Stimulated activated CD4-positive, alpha-beta T cell treated with anti-CD3 and anti-CD28 coated beads, Interleukin-12 subunit alpha, Interleukin-12 subunit beta, amount 100 ng/mL, for 48 hours (primary cell): ENCODE measurements at regions not wholly inside any gene's neighbourhood (a gene's known extent, or its start where the extent isn't known, plus 50 kb on each side); places are given as distances from the start of the nearest gene placed in this dataset.

Experiments used
- DNase-seq, 3 donors: peaks; one replicate each; pipeline ENCODE4 v3.0.0-alpha.2; 2020; ENCODE audit warnings: low read depth in 2 of 3, low spot score in 1 of 3

DNA sequence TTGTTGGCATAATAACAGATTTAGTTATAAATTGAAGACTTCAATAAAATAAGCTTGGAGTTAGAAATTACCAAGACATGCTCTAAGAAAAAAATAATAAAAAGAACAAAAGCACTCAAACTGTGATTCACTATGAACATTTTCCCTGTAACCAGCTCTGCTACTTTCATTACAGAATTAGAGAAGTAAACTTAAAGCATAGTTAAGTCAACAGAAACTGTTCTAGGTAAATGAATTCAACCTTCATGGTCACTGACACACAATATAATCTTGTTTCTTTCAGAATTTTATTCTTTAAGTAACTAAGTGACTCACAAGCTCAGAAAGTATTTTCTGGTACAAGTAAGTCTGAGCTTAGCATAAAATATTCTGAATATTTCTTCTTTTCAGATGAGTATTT lies 136.3 kb downstream of the KLF5 start:
- DNase-seq: no peak

DNA sequence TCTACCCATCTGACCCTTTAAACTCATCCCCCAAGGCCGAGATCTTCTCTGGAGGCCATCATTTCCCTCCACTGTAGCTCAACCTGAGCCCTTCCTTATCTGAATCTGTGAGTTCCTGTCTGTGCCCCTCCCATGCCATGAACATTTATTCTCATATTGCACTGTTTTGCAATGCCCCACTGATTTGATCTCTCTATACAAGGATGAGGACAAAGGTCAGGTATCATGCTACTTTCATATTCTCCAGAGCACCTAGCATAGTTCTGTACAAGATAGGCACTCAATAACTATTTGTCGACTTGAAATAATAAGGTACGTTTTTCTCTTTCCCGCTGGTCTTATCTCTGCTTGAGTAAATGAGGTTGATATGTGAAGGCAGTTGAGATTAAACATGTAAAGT lies 135.5 kb downstream of the KLF5 start:
- no peak for DNase-seq

DNA sequence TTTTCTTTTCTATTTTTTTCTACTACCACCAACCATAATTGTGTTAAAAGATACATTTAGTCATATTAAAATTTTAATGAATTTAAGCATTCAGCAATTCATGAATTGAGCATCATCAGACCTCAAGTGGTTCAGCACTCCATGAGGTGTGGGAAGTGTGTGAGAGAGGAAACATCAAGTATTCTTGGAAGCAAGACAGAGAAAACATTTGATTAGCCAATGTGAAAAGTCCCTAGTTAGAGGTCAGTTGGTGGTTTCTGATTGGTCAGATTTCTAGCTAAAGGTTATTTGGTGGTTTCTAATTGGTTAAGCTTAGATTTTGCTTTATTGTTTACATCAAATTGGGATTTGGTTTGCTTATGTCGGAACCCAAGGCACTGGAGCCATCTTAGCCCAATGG lies 134.7 kb downstream of the KLF5 start:
- DNase-seq: no peak

DNA sequence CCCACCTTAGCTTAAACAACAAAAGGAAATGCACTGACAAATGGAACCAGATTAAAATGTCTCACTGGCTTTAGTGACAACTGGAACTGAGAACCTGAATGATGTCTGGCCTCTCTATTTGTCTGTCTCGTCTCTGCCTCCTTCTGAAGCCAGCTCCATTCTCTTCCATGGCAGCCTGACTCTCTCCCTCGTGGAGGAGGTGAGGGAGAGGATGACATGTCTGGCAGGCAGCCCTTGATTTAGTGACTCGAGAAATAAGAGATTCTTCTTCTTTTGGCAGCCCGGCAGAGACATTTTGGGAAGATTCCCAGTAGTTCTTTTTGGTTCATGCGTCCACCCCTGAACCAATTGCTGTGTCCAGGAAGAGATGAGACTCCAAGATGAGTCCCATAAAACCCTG lies 131.7 kb downstream of the KLF5 start:
- DNase-seq: no peak

DNA sequence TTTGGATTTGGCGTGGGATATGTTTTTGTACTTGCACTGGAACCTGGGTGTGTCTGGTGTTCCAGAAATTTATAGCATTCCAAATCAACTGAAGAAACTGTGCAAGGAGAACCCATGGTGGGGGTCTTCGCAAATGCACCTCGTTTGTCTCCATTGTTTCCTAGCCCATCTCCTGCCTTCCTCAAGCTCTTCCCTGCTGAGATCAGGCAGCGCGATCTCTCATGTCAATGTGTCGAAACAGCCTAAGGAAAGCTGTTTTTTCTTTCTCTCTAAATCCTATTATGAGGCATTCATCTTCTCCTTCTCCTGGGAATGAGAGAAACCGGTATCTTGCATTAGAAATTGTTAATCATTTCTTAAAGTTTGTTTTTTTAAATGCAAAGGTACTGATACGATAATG lies 131.0 kb downstream of the KLF5 start:
- no peak for DNase-seq

DNA sequence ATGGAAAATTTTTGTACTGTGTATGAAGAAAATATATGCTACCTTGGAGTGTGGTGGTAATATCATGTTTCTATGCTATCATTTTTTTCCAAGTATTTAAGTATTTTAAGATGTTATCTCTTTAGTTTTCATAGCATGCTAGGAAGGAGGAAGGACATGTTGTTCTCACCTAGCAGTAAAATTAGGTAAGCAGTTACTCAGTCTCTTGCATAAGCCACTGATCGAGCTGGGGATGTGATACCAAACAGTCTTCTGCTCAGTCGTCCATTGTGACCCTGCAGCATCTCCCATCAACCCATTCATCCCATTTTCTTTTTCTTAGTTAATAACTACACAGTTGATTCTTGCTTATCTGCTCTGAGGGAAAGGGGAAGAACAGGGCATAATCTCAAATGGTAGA lies 130.6 kb downstream of the KLF5 start:
- DNase-seq: no peak

DNA sequence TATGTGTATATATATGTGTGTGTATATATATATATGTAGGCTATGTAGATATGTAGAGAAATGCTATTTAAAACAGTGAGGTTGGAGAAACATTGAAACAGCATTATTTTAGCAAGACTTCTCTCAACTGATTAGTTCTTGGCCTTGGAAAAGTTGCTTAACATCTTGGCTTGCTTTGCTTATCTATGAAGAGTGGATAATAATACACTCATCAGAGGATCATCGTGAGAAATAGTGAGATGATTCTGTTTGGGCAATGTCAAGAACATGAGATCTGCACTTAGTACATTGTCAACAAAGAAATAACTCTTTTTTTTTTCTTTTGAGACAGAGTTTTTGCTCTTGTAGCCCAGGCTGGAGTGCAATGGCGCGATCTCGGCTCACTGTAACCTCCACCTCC lies 128.3 kb downstream of the KLF5 start:
- no peak for DNase-seq

DNA sequence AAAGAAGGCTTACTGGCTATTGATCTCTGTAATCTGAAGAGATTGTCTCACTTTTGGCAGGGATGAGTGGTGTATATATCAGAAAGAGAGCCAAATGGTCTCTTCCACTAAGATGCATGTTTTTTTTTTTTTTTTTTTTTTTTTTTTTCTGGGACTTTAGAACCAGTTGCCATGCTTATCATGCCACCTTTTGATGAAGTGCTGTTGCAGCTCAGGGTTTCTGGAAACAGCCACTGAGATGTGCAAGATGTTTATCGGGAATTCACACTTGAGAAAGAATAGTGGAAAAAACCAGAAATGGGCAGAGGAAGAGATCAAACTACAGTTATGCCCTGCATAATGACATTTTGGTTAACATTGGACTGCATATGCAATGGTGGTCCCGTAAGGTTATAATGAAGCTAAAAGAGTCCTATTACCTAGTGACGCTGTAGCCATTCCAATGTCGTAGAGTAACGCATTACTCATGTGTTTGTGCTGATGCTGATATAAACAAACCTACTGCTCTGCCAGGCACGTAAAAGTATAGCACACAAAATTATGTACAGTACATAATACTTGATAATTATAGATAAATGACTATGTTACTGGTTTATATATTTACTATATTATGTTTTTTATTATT lies 121.0 kb downstream of the KLF5 start:
- no peak for DNase-seq

DNA sequence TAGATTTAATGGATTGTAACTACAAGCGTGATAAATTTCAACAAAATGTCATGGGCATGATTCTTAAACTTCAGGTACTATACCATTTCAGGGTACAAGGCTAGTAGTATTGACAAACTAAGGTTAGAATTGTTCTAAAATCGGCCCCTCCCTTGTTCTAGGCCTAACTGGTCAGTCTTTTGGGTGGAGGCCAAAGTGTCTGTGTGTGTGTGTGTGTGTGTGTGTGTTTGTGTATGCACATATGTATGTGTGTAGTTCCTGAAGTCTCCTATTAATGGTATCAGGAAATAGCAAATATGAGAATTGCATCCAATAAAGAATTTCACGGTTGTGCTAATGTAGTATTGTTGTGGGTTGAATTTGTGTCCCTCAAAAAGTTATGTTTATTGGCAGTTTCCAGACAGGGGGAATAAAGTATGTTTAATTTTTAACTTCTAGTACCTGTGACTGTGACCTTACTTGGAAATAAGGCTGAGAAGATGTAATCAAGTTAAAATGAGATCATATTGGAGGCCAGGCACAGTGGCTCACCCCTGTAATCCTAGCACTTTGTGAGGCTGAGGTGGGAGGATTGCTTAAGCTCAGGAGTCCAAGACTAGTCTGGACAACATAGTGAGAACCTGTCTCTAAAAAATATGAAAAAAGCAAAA lies 119.2 kb downstream of the KLF5 start:
- DNase-seq: no peak

DNA sequence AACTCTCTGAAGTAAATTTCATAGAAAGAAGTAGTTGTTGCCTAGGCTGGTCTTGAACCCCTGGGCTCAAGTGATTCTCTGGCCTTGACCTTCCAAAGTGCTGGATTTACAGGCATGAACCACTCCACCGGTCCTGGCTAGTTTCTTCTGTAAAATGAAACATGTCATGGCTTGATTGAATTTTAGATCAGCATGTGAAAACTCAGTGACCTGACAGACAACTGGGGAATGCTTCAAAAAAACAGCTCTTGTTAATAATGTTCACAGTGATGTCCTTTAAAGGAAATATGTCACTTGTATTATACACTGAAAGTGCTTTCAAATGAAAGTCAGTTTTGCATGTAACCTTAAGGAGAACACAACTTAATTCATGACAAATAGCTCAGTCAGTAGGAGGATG lies 118.2 kb downstream of the KLF5 start:
- no peak for DNase-seq

DNA sequence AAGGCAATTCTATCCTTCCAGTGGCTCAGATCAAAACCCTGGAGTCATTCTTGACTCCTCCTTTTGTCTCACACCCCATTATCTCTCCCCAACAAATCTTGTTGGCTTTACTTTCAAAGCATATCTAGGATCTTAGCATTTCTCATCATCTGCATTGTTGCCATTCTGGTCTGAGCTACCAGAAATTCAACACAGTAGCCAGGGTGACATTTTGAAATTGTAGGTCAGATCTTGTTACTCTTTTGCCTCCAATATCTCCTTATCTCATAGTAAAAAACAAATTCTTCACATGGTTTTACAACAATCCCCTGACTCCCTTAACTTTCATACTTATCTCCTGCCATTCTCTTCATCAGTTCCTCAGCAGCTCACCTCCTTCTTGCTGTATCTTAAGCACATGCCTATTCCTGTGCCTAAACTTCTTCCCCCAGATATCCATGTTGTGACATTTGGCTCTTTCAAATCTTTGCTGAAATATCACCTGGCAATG lies 115.8 kb downstream of the KLF5 start:
- DNase-seq: no peak

DNA sequence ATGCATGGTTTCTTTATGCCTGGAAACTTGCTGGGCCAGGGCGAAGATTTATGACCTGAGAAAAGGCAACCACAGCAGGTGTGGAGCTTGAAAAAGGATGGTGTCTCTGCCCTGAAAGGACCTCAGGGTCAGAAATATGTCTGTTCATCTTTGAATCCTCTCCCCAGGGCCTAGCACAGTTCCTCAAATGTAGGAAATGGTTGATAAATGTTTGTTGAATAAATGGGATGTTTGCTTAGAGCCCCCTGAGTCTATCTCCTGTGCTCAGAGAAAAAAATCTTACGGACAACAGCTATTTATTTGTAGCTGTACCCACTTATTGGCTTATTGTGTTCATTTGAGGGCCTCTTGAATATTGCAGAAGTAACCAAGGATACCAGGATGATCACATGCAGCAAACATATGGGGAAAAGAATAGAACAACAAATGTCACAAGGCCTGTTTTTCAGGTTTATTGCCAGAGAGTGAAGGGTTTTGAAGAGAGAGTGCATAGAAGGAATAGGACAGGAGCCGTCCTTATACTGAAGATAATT lies 114.5 kb downstream of the KLF5 start:
- no peak for DNase-seq

DNA sequence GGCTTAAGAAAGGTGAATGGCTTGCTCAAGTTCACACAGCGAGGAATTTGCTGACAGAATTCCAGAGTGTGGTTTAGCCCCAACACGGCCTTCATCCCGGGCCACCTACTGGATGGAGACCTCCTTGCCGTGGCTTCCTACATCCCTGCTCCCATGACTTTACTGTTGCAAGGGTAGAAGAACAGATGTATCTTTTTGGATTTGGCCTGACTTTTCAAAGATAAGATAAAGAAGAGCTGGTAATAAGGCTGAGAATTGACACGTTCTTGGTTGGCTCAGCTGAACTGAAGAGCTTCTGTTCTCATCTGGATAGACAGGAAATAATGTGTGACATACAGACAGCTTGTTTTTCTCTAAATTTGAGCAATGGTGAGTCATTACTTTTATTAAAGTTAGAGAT lies 113.1 kb downstream of the KLF5 start:
- no peak for DNase-seq

DNA sequence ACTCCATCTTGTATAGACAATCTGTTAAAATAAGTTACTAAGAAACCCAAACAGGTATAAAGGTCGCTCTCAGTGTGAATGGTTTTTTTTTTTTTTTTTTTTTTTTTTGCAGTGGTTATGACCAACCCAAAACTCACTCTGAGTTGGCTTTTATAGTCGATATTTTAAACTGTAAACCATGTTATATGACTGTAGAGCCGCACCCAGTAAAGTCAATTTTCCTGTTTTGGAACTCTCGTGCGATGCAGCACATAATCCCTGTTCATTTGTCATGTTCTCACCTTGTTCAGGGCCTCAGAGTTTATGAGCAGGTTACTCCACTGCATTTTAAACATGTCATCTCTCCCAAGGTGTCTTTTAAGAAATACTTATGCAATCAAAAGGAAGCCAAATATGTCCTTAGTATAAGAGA lies 112.5 kb downstream of the KLF5 start:
- no peak for DNase-seq

DNA sequence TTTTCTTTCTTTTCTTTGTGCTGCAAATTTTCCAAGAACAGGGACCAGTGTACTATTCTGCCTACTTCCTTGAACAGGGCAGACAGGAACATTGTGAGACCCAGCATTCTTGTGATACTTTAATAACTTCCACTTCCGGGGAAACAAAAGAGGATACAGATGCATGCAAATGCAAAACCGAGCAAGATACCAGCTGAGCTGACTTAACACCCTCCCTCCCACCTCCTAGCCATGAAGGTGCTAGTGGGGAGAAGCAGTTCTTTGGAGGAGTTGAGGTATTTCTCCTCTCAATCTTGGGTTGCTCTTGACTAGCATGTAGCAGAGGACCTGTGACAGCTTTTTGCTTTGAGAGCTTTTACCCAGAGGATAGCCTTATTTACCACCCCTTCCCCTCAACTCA lies 111.2 kb downstream of the KLF5 start:
- DNase-seq: no peak

DNA sequence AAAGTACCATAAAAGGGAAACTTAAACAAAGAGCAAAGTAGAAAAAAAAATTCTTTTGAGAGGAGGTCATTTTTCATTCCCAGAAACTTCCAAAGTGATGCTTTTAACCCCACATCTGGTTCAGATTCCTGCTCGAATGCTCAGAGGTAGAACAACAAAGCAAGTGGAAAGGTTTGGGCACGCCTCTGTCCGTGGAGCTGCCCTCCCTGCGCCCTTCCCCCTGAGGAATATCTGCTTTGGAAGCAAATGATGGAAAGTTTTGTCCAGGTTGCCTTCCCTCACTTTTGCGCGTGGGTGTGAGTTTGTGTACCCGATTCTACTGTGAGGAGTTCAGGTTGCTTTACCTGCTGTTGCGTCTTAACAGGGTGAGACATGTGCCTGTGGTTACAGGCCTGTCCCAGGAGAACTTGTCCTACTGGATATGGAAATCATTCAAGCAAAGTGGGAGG lies 110.2 kb downstream of the KLF5 start:
- no peak for DNase-seq

DNA sequence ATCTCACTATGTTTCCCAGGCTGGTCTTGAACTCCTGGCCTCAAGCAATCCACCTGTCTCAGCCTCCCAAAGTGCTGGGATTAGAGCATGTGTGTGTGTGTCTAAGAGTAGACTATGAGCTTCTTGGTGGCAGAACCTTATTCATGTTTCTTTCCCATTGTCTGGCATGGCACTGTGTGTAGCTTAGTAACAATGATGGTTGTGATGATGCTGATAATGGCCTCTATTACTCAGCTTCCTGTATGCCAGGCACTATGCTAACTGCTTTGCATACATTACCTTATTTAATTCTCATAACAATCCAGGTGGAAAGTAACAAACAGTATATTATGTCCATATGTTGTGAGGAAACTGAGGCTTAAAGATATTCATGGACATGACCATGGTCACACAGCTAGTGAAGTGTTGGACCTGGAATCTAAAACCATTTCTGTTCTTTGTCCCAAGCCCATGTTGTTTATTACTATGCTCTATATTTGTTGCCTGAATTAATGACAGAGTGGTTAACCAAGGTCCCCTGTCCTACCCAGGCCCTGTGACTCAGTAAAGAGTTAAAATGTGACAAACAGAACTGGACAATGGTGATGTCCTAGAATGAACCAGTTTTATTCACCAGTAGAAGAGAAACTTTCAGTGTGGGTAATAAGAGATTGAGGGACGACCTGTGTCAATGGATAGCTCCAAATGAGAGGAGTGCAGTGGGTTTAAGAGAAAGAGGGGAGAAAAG lies 109.6 kb downstream of the KLF5 start:
- DNase-seq: no peak

DNA sequence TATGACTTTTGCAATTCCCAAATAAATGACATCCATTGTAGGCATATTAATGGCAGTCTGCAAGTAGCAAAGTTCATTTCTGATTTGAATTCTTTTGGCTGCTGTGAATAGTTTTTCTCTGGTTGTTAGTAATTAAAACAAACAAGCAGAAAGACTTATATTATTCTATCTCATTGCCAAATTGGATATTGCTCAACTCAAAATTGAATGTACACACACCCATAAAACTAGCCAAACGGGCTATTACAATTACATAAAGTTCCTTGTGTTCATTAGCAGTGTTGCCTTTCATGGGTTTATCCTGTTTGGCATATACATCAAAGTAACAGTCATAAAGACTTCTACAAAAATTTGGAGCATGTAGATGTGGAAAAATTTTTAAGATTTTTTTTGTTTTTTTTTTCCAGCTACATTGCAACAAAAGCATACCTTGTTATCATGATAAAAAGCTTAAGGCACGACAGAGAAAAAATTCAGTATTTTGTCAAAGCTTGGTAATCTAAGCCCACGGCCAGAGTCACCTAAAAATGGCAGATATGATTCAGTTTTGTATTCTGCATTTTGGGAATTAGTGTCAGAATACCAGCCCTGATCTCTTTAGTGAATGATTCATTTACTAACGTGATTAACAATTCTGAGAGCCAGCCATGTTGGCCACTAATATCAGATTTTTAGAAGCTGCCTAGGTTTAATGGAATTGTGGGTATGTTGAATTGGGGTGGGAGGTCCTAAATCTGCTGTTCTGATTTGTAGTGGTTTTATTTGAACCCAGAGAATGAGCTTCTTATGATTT lies 108.4 kb downstream of the KLF5 start:
- no peak for DNase-seq

DNA sequence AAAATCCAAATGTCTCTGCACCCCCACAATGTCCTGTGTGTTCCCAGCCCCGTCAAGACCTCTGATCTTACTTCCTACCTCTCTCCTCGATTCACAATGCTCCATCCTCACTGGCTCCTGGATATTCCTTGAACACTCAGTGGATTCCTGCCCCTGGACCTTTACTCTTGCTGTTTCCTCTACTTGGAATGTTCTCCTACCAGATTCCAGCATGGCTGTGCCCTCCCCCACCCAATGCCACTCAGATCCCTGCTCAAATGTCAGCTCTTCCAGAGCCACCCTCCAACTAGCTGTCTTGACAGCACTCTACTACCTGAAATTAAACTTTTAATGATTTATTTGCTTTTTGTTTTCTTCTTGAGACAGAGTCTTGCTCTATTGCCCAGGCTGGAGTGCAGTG lies 107.4 kb downstream of the KLF5 start:
- no peak for DNase-seq

DNA sequence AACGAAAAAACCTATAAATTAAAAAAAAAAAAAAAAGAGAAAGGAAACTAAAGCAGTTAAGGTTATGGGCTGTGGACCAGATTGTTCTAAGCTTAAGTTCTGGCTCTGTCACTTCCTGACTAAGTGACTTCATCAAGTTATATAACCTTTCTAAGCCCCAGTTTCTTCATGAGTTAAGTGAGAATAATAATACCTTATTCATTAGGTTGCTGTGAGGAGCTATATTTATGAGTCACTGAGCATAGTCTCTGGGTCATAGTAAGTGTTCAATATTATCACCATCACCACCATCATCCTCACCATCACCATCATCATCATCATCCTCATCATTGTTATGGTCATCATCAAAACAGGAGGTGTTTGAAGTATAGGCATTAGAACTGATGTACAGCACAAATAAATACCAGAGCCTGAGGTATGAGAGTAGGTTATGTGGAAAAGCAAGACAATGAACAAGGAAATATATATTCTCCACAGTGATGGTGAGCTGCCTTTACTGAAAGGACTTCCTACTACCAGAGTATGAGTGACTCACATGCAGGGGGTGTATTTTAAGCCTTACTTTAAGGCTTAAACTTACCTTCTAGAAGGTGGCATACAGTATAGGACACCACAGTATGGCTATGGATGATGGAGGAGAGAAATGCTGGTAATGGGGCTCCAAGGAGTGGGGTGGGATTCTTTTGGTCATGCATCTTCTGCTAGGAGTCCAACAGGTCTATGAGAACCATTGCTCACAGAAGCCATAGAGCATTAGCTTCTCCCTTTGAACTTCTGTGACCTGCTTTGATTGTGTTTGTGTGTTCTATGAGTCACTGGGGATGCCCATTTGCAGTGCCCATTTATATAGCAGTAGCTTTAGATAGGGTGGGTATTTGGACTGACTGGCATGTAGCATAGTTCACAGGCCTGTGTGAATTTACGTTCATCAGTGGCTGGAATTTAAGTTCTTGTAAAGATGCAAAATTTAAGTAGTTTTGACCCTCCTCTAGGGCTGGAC lies 104.4 kb downstream of the KLF5 start:
- no peak for DNase-seq
